H9 (cell line): ENCODE measurements at regions not wholly inside any gene's neighbourhood (a gene's known extent, or its start where the extent isn't known, plus 50 kb on each side); places are given as distances from the start of the nearest gene placed in this dataset.

ENCODE experiments used
- DNase-seq: peaks from one replicate; pipeline ENCODE4 v3.0.0-alpha.2; 2017
- H2AFZ ChIP-seq: one replicate; pipeline ENCODE4 v1.6.1; 2013; ENCODE audit warnings: mild to moderate bottlenecking, low read length, control low read depth, moderate library complexity
- H2AK5ac ChIP-seq: 2 replicates; pipeline ENCODE4 v1.6.1; 2013; ENCODE audit warnings: low read length, control low read depth, mixed read lengths; ENCODE audit not compliant: insufficient read length
- H2BK120ac ChIP-seq: one replicate; pipeline ENCODE4 v1.6.1; 2013; ENCODE audit warnings: low read depth, mild to moderate bottlenecking, low read length, control low read depth, inconsistent platforms; ENCODE audit not compliant: poor library complexity, severe bottlenecking
- H2BK12ac ChIP-seq: 2 replicates; pipeline ENCODE4 v1.6.1; 2013; ENCODE audit warnings: low read length, control low read depth, mixed read lengths, low read depth; ENCODE audit not compliant: insufficient read length
- H2BK15ac ChIP-seq: 2 replicates; pipeline ENCODE4 v1.6.1; 2013; ENCODE audit warnings: low read depth, low read length, control low read depth
- H2BK20ac ChIP-seq: one replicate; pipeline ENCODE4 v1.6.1; 2013; ENCODE audit warnings: low read depth, mild to moderate bottlenecking, low read length, control low read depth, inconsistent platforms; ENCODE audit not compliant: poor library complexity, severe bottlenecking
- H2BK5ac ChIP-seq: 2 replicates; pipeline ENCODE4 v1.6.1; 2013; ENCODE audit warnings: low read length, control low read depth, mixed read lengths; ENCODE audit not compliant: insufficient read length
- H3K14ac ChIP-seq: 2 replicates; pipeline ENCODE4 v1.6.1; 2013; ENCODE audit warnings: low read length, control low read depth; ENCODE audit not compliant: insufficient read depth
- H3K18ac ChIP-seq: 2 replicates; pipeline ENCODE4 v1.6.1; 2013; ENCODE audit warnings: low read depth, mild to moderate bottlenecking, mixed read lengths, low read length, control low read depth; ENCODE audit not compliant: insufficient read length
- H3K23ac ChIP-seq: 2 replicates; pipeline ENCODE4 v1.6.1; 2013; ENCODE audit warnings: low read length, control low read depth, mixed read lengths, low read depth; ENCODE audit not compliant: insufficient read length
- H3K23me2 ChIP-seq: 2 replicates; pipeline ENCODE4 v1.6.1; 2013; ENCODE audit warnings: low read depth, mild to moderate bottlenecking, mixed read lengths, low read length, control low read depth; ENCODE audit not compliant: insufficient read length, poor library complexity, severe bottlenecking
- H3K27ac ChIP-seq: 2 replicates; pipeline ENCODE4 v1.5.1; 2013; ENCODE audit warnings: low read length, control low read depth, mixed read lengths, low read depth; ENCODE audit not compliant: insufficient read length
- H3K27me3 ChIP-seq: 2 replicates; pipeline ENCODE4 v1.6.1; 2013; ENCODE audit warnings: low read length, control low read depth, inconsistent platforms; ENCODE audit not compliant: insufficient read depth
- H3K4ac ChIP-seq: 2 replicates; pipeline ENCODE4 v1.6.1; 2013; ENCODE audit warnings: low read depth, mild to moderate bottlenecking, control low read depth, inconsistent platforms, low read length, moderate library complexity
- H3K4me1 ChIP-seq: 2 replicates; pipeline ENCODE4 v1.6.1; 2013; ENCODE audit warnings: low read length, control low read depth, inconsistent platforms; ENCODE audit not compliant: insufficient read depth
- H3K4me2 ChIP-seq: 2 replicates; pipeline ENCODE4 v1.6.1; 2013; ENCODE audit warnings: low read length, control low read depth, mixed read lengths; ENCODE audit not compliant: insufficient read length, insufficient read depth
- H3K56ac ChIP-seq: 2 replicates; pipeline ENCODE4 v1.6.1; 2013; ENCODE audit warnings: low read depth, mild to moderate bottlenecking, mixed read lengths, low read length, control low read depth; ENCODE audit not compliant: insufficient read length
- H3K79me1 ChIP-seq: 2 replicates; pipeline ENCODE4 v1.6.1; 2013; ENCODE audit warnings: low read depth, mild to moderate bottlenecking, moderate library complexity, low read length, control low read depth, inconsistent platforms; ENCODE audit not compliant: insufficient read depth, poor library complexity, severe bottlenecking
- H3K79me2 ChIP-seq: 2 replicates; pipeline ENCODE4 v1.6.1; 2013; ENCODE audit warnings: low read length, control low read depth, inconsistent platforms; ENCODE audit not compliant: insufficient read depth
- H3K9ac ChIP-seq: 2 replicates; pipeline ENCODE4 v1.6.1; 2013; ENCODE audit warnings: low read length, control low read depth, mixed read lengths; ENCODE audit not compliant: insufficient read length; ENCODE audit errors: extremely low read depth
- H3K9me3 ChIP-seq: one replicate; pipeline ENCODE4 v1.6.1; 2013; ENCODE audit warnings: low read depth, low read length, inconsistent platforms; ENCODE audit not compliant: control insufficient read depth
- H3T11ph ChIP-seq: one replicate; pipeline ENCODE4 v1.6.1; 2013; ENCODE audit warnings: mild to moderate bottlenecking, low read length, control low read depth, inconsistent platforms
- H4K20me1 ChIP-seq: one replicate; pipeline ENCODE4 v1.6.1; 2013; ENCODE audit not compliant: control insufficient read depth, insufficient read length, insufficient read depth
- H4K5ac ChIP-seq: 2 replicates; pipeline ENCODE4 v1.6.1; 2013; ENCODE audit warnings: low read depth, mild to moderate bottlenecking, mixed read lengths, low read length, control low read depth; ENCODE audit not compliant: insufficient read length
- H4K8ac ChIP-seq: replicated peaks from 2 replicates; pipeline ENCODE4 v1.6.1; 2013; ENCODE audit warnings: low read length, control low read depth, mixed read lengths, low read depth; ENCODE audit not compliant: insufficient read length
- H4K91ac ChIP-seq: 2 replicates; pipeline ENCODE4 v1.6.1; 2013; ENCODE audit warnings: low read depth, mild to moderate bottlenecking, moderate library complexity, mixed read lengths, low read length, control low read depth; ENCODE audit not compliant: insufficient read length
- H3K27ac Mint-ChIP-seq, 3 experiments: 2 replicates in 2 of 3; 3 replicates in 1 of 3; pipeline ENCODE4 v1.8.0; 2020 to 2021; ENCODE audit warnings: mixed read lengths in 3 of 3, mild to moderate bottlenecking in 1 of 3, moderate library complexity in 1 of 3
- H3K27me3 Mint-ChIP-seq: 2 replicates; pipeline ENCODE4 v1.8.0; 2021; ENCODE audit warnings: low read depth, mild to moderate bottlenecking, moderate library complexity, mixed read lengths
- H3K36me3 Mint-ChIP-seq, 3 experiments: 2 replicates in 2 of 3; 3 replicates in 1 of 3; pipeline ENCODE4 v1.8.0; 2020 to 2021; ENCODE audit warnings: low read depth in 3 of 3, mixed read lengths in 3 of 3; ENCODE audit not compliant: insufficient read depth in 1 of 3
- H3K4me1 Mint-ChIP-seq, 2 experiments: 2 replicates each; pipeline ENCODE4 v1.8.0; 2020; ENCODE audit warnings: mixed read lengths in 2 of 2
- H3K4me3 Mint-ChIP-seq, 2 experiments: 2 replicates in 1 of 2; 3 replicates in 1 of 2; pipeline ENCODE4 v1.8.0; 2020 to 2021; ENCODE audit warnings: mild to moderate bottlenecking in 2 of 2, mixed read lengths in 2 of 2, moderate library complexity in 1 of 2
- H3K9me3 Mint-ChIP-seq, 2 experiments: 2 replicates in 1 of 2; 3 replicates in 1 of 2; pipeline ENCODE4 v1.8.0; 2020; ENCODE audit warnings: mild to moderate bottlenecking in 2 of 2, mixed read lengths in 2 of 2, moderate library complexity in 1 of 2
- WGBS: extraction: QIAGEN DNeasy Blood & Tissue Kit; methylation state at CpG from one replicate; pipeline ENCODE4 v1.1.7; 2013; ENCODE audit warnings: missing lambda C conversion rate, low lambda C conversion rate, mixed read lengths; ENCODE audit not compliant: insufficient read length; ENCODE audit errors: extremely low coverage; 5-methylcytosine and 5-hydroxymethylcytosine counted together
- TF ChIP-seq, protein P1 (sequence below): fragments of 200-600 bp; sonication (generic); conservative IDR thresholded peaks from 3 replicates; pipeline ENCODE4 v1.8.0; 2021; ENCODE audit warnings: antibody characterized with exemption, mild to moderate bottlenecking

DNA sequence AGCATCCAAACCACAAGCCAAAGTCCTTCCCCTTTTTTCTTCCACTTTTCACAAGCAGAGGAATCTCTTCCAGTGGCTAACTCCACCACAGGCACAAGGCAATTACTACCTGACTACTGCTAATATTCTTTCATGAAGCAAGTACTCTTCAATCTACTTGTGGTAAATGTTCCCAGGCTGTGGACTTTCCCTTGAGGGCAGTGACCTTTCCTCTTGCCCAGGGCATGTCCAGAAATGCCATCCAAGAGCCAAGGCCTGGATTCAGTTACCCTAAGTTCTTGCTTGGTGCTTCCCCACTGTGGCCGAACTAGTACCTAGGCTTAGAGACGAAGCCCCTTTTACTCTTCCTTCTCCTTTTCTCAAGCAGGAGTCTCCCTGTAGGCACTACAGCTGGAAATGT, 400.7 kb downstream of the DCAF12L2 start:
- Histone ChIP-seq H3K9ac (no peak overlapping the region), H4K8ac (no peak overlapping the region), H3K23ac (no peak overlapping the region), H3K27ac (no peak overlapping the region), H3K4ac (no peak overlapping the region), H4K91ac (no peak overlapping the region), H2BK5ac (no peak overlapping the region), H2BK20ac (no peak overlapping the region), H3T11ph (no peak overlapping the region), H3K14ac (no peak overlapping the region), H3K9me3 (no peaks in the 10 kb centered on the region), H3K56ac (no peak overlapping the region), H2BK120ac (no peak overlapping the region), H3K4me1 (no peaks in the 10 kb centered on the region), H4K5ac (no peak overlapping the region), H2BK15ac (no peak overlapping the region), H3K27me3 (no peaks in the 10 kb centered on the region), H3K23me2 (no peaks in the 10 kb centered on the region), H2AK5ac (no peak overlapping the region), H3K79me1 (no peaks in the 10 kb centered on the region), H2AFZ (no peak overlapping the region), H4K20me1 (no peaks in the 10 kb centered on the region), H3K79me2 (no peaks in the 10 kb centered on the region), H3K4me2 (no peak overlapping the region), H3K18ac (no peak overlapping the region), H2BK12ac (no peak overlapping the region)
- peaks cover 0 to 9% of the 10 kb centered on the region in 2 experiments; a peak in 3 of 4 replicates for H3K4me1 Mint-ChIP-seq
- DNase-seq, result no peak
- no CpG with 5 or more reads among the region's 2 CpGs for WGBS
- TF ChIP-seq, protein P1, sequence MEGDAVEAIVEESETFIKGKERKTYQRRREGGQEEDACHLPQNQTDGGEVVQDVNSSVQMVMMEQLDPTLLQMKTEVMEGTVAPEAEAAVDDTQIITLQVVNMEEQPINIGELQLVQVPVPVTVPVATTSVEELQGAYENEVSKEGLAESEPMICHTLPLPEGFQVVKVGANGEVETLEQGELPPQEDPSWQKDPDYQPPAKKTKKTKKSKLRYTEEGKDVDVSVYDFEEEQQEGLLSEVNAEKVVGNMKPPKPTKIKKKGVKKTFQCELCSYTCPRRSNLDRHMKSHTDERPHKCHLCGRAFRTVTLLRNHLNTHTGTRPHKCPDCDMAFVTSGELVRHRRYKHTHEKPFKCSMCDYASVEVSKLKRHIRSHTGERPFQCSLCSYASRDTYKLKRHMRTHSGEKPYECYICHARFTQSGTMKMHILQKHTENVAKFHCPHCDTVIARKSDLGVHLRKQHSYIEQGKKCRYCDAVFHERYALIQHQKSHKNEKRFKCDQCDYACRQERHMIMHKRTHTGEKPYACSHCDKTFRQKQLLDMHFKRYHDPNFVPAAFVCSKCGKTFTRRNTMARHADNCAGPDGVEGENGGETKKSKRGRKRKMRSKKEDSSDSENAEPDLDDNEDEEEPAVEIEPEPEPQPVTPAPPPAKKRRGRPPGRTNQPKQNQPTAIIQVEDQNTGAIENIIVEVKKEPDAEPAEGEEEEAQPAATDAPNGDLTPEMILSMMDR, result no peak
- H3K4me3 Mint-ChIP-seq, result no peak overlapping the region
- no peak overlapping the region for H3K27ac Mint-ChIP-seq
- H3K36me3 Mint-ChIP-seq, result peaks cover 1 to 17% (median 16%) of the 10 kb centered on the region in 3 experiments; a peak in 3 of 7 replicates
- peaks cover 42 to 66% of the 10 kb centered on the region in 2 experiments for H3K9me3 Mint-ChIP-seq
- H3K27me3 Mint-ChIP-seq, result no peaks in the 10 kb centered on the region
